DND-41 (cell line): ENCODE measurements at regions not wholly inside any gene's neighbourhood (a gene's known extent, or its start where the extent isn't known, plus 50 kb on each side); places are given as distances from the start of the nearest gene placed in this dataset.

ENCODE experiments used
- ATAC-seq: fragments of 200-7000 bp; cut with Tn5 transposase; 3 replicates; pipeline ENCODE4 v1.9.1; 2021; ENCODE audit warnings: low read depth; ENCODE audit not compliant: insufficient read depth
- DNase-seq: peaks from one replicate; pipeline ENCODE4 v3.0.0-alpha.2; 2020
- H2AFZ ChIP-seq: 2 replicates; pipeline ENCODE4 v1.6.0; 2012; ENCODE audit warnings: low read depth, low read length
- H3K27ac ChIP-seq: 2 replicates; pipeline ENCODE4 v1.5.1; 2012; ENCODE audit warnings: low read length, inconsistent platforms
- H3K27me3 ChIP-seq: fragments of 200-600 bp; sonication (generic); 2 replicates; pipeline ENCODE4 v1.6.0; 2012; ENCODE audit warnings: low read length, mild to moderate bottlenecking, inconsistent platforms; ENCODE audit not compliant: insufficient read depth, poor library complexity
- H3K36me3 ChIP-seq: 2 replicates; pipeline ENCODE4 v1.5.1; 2012; ENCODE audit warnings: low read length, inconsistent platforms; ENCODE audit not compliant: insufficient read depth
- H3K4me1 ChIP-seq: 2 replicates; pipeline ENCODE4 v1.5.1; 2012; ENCODE audit warnings: mild to moderate bottlenecking, low read length; ENCODE audit not compliant: insufficient read depth
- H3K4me2 ChIP-seq: 2 replicates; pipeline ENCODE4 v1.6.0; 2012; ENCODE audit warnings: mild to moderate bottlenecking, moderate library complexity, low read length, inconsistent platforms; ENCODE audit not compliant: insufficient read depth
- H3K4me3 ChIP-seq, 2 experiments: fragments of 200-600 bp in 1 of 2; shearing (Covaris generic) in 1 of 2; 2 replicates each; pipeline ENCODE4 v1.5.1; 2012 to 2016; ENCODE audit warnings: inconsistent platforms in 2 of 2, low read length in 2 of 2, mild to moderate bottlenecking in 2 of 2, low read depth in 1 of 2, moderate library complexity in 1 of 2
- H3K79me2 ChIP-seq: 2 replicates; pipeline ENCODE4 v1.6.0; 2012; ENCODE audit warnings: low read length, inconsistent platforms; ENCODE audit not compliant: insufficient read depth
- H3K9ac ChIP-seq: 2 replicates; pipeline ENCODE4 v1.6.0; 2012; ENCODE audit warnings: low read depth, mild to moderate bottlenecking, inconsistent platforms, low read length, moderate library complexity
- H3K9me3 ChIP-seq: 2 replicates; pipeline ENCODE4 v1.5.1; 2012; ENCODE audit warnings: low read length, moderate library complexity, mild to moderate bottlenecking, inconsistent platforms; ENCODE audit not compliant: insufficient read depth, severe bottlenecking
- H4K20me1 ChIP-seq: 2 replicates; pipeline ENCODE4 v1.6.0; 2012; ENCODE audit warnings: low read length; ENCODE audit not compliant: insufficient read depth
- CTCF ChIP-seq: IDR thresholded peaks from 2 replicates; pipeline ENCODE4 v1.5.1; 2012; ENCODE audit warnings: borderline replicate concordance, low read length, moderate library complexity, mild to moderate bottlenecking; ENCODE audit not compliant: poor library complexity, severe bottlenecking; ENCODE audit errors: extremely low read depth
- EZH2 ChIP-seq: IDR thresholded peaks from 3 replicates; pipeline ENCODE4 v1.6.1; 2012; ENCODE audit warnings: borderline replicate concordance, low read depth, mild to moderate bottlenecking, moderate library complexity, low read length, inconsistent platforms; ENCODE audit not compliant: severe bottlenecking

GRCh38 chr13:58093394-58093793, 461.9 kb downstream of the PCDH17 start:
- Histone ChIP-seq H3K4me1 (no peaks in the 10 kb centered on the region), H4K20me1 (no peaks in the 10 kb centered on the region), H3K27ac (no peak overlapping the region), H3K9me3 (no peaks in the 10 kb centered on the region), H3K9ac (no peak overlapping the region), H2AFZ (no peak overlapping the region), H3K4me3 (no peak overlapping the region), H3K79me2 (no peaks in the 10 kb centered on the region), H3K36me3 (no peaks in the 10 kb centered on the region), H3K27me3 (no peaks in the 10 kb centered on the region), H3K4me2 (no peak overlapping the region)
- DNase-seq, result no peak
- no peak for ATAC-seq
- no peak for TF ChIP-seq EZH2
- no peak for TF ChIP-seq CTCF

DNA sequence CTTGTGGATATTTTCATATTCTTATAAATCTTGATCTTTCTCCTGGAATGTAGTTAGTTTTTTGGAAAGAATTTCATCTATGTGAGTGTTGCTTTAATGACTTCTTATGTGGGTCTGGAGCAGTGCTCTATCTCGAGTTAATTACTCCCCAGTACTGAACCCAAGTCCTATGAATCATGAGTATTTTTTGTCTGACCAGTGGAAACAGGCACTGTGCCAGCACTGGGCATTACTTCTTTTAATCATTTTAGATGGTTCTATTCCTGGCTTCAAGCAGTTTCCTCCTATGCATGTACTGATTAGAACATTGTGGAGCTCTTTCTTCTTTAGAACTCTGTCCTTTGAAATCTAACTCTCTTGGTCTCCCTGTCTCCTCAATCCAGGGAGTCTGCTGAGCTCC, 466.3 kb downstream of the PCDH17 start:
- no peaks in the 10 kb centered on the region for H3K79me2 ChIP-seq
- no peak overlapping the region for H3K27ac ChIP-seq
- no peaks in the 10 kb centered on the region for H3K36me3 ChIP-seq
- H2AFZ ChIP-seq, result no peak overlapping the region
- H3K9ac ChIP-seq, result no peak overlapping the region
- ATAC-seq, result no peak
- no peaks in the 10 kb centered on the region for H3K27me3 ChIP-seq
- TF ChIP-seq EZH2 (no peak), CTCF (no peak)
- H3K4me2 ChIP-seq, result no peak overlapping the region
- no peaks in the 10 kb centered on the region for H3K9me3 ChIP-seq
- no peaks in the 10 kb centered on the region for H3K4me1 ChIP-seq
- no peak overlapping the region for H3K4me3 ChIP-seq
- DNase-seq, result no peak
- no peaks in the 10 kb centered on the region for H4K20me1 ChIP-seq

GRCh38 chr13:58119351-58119750, 487.8 kb downstream of the PCDH17 start:
- H3K36me3 ChIP-seq, result no peaks in the 10 kb centered on the region
- no peaks in the 10 kb centered on the region for H3K9me3 ChIP-seq

More at GRCh38 chr13:58119351-58119750, 487.8 kb downstream of the PCDH17 start:
- ATAC-seq (no peak), DNase-seq (no peak)
- Histone ChIP-seq H3K4me2 (no peak overlapping the region), H2AFZ (no peak overlapping the region), H3K9ac (no peak overlapping the region), H3K79me2 (no peaks in the 10 kb centered on the region), H4K20me1 (no peaks in the 10 kb centered on the region), H3K4me3 (no peak overlapping the region), H3K4me1 (no peaks in the 10 kb centered on the region), H3K27ac (no peak overlapping the region), H3K27me3 (no peaks in the 10 kb centered on the region)
- TF ChIP-seq CTCF (no peak), EZH2 (no peak)
